Activated CD8-positive, alpha-beta T cell treated with anti-CD3 and anti-CD28 coated beads for 36 hours (primary cell): ENCODE measurements at regions not wholly inside any gene's neighbourhood (a gene's known extent, or its start where the extent isn't known, plus 50 kb on each side); places are given as distances from the start of the nearest gene placed in this dataset.

Experiments
- ATAC-seq: fragments of 200-7000 bp; cut with Tn5 transposase; one replicate; pipeline ENCODE4 v1.10.0; 2021; ENCODE audit warnings: mild to moderate bottlenecking, moderate library complexity
- CTCF ChIA-PET: fragments of 350-600 bp; sonication (Branson Sonifier 250); formaldehyde crosslinking; loops from one replicate; lab custom pipeline; 2021; ENCODE audit warnings: antibody characterized with exemption; lab: Charles Lee
- POLR2A ChIA-PET: fragments of 350-600 bp; sonication (Branson Sonifier 250); formaldehyde crosslinking; loops from one replicate; lab custom pipeline; 2021; ENCODE audit warnings: antibody characterized with exemption; lab: Charles Lee
- DNase-seq: peaks from one replicate; pipeline ENCODE4 v3.0.0-alpha.2; 2020
- H3K27ac Mint-ChIP-seq: one replicate; pipeline ENCODE4 v1.8.0; 2021; ENCODE audit warnings: mild to moderate bottlenecking, mixed read lengths
- H3K27me3 Mint-ChIP-seq: one replicate; pipeline ENCODE4 v1.8.0; 2021; ENCODE audit warnings: mixed read lengths
- H3K36me3 Mint-ChIP-seq: one replicate; pipeline ENCODE4 v1.8.0; 2021; ENCODE audit warnings: low read depth, mixed read lengths
- H3K4me1 Mint-ChIP-seq: one replicate; pipeline ENCODE4 v1.8.0; 2021; ENCODE audit warnings: low read depth, mixed read lengths
- H3K4me3 Mint-ChIP-seq: one replicate; pipeline ENCODE4 v1.8.0; 2021; ENCODE audit warnings: mild to moderate bottlenecking, moderate library complexity, mixed read lengths
- H3K9me3 Mint-ChIP-seq: one replicate; pipeline ENCODE4 v1.8.0; 2021; ENCODE audit warnings: mixed read lengths
- CTCF ChIP-seq: fragments of 200-600 bp; IDR thresholded peaks from one replicate; pipeline ENCODE4 v1.8.0; 2022; ENCODE audit warnings: antibody characterized with exemption, mild to moderate bottlenecking
- intact Hi-C: fragments of 100-400 bp; cut with micrococcal nuclease; formaldehyde crosslinking; loops from one replicate; pipeline ENCODE4 v1.10.0; 2022

GRCh38 chr2:157685572-157685971 is 56.9 kb upstream of the ACVR1C start:
- H3K36me3 Mint-ChIP-seq = no peaks in the 10 kb centered on the region
- ChIA-PET CTCF (no interaction called here), POLR2A (no interaction called here)
- no peak overlapping the region for H3K4me3 Mint-ChIP-seq
- no peak overlapping the region for H3K27ac Mint-ChIP-seq
- H3K27me3 Mint-ChIP-seq = peaks cover 6% of the 10 kb centered on the region
- no peak for DNase-seq
- intact Hi-C loops = no loop called here
- H3K9me3 Mint-ChIP-seq = no peaks in the 10 kb centered on the region
- H3K4me1 Mint-ChIP-seq = no peaks in the 10 kb centered on the region
- TF ChIP-seq CTCF = no peak
- ATAC-seq = no peak

- ATAC-seq (no peak), DNase-seq (no peak)
- no peaks in the 10 kb centered on the region for H3K36me3 Mint-ChIP-seq
- POLR2A ChIA-PET = no interaction called here
- no peaks in the 10 kb centered on the region for H3K9me3 Mint-ChIP-seq
- H3K27ac Mint-ChIP-seq = no peak overlapping the region
- CTCF ChIA-PET = interaction anchor here (1.0 kb wide), 1 partner anchor 339 kb away, joined by 3 read pairs; no protein-coding TSS in a partner anchor
- H3K4me3 Mint-ChIP-seq = no peak overlapping the region
- intact Hi-C loops = no loop called here
- peaks cover 6% of the 10 kb centered on the region for H3K27me3 Mint-ChIP-seq
- H3K4me1 Mint-ChIP-seq = no peaks in the 10 kb centered on the region
- no peak for TF ChIP-seq CTCF
These were observed 56.3 kb upstream of the ACVR1C start for GRCh38 chr2:157684940-157685466.
